HG02973 (cell line): ENCODE measurements at regions not wholly inside any gene's neighbourhood (a gene's known extent, or its start where the extent isn't known, plus 50 kb on each side); places are given as distances from the start of the nearest gene placed in this dataset.
"Not testable (repeated sequence)": the region's sequence is repeated elsewhere in the genome, so short reads cannot be mapped to it uniquely, and the experiment has no call there.

Experiments
- ATAC-seq: cut with Tn5 transposase; IDR thresholded peaks from one replicate; pipeline ENCODE4 v1.9.1; 2021; ENCODE audit warnings: moderate library complexity; ENCODE audit not compliant: unreplicated experiment

GRCh38 chr5:33059081-33059480, 348.0 kb downstream of the NPR3 start:
- no peak for ATAC-seq

- no peak for ATAC-seq
These were observed 354.0 kb downstream of the NPR3 start for GRCh38 chr5:33065131-33065530.

GRCh38 chr5:33067291-33067690, 356.2 kb downstream of the NPR3 start:
- ATAC-seq, result no peak

GRCh38 chr5:33068786-33069185, 357.7 kb downstream of the NPR3 start:
- no peak for ATAC-seq

- ATAC-seq, result no peak
These were observed 361.2 kb downstream of the NPR3 start for GRCh38 chr5:33072296-33072695.

GRCh38 chr5:33072726-33073125, 361.6 kb downstream of the NPR3 start:
- ATAC-seq, result no peak

- no peak for ATAC-seq
These were observed 362.8 kb downstream of the NPR3 start for GRCh38 chr5:33073881-33074327.

GRCh38 chr5:33074548-33074947, 363.4 kb downstream of the NPR3 start:
- no peak for ATAC-seq

GRCh38 chr5:33075731-33076130, 364.6 kb downstream of the NPR3 start:
- no peak for ATAC-seq

- no peak for ATAC-seq
These were observed 361.2 kb upstream of the TARS1 start for GRCh38 chr5:33079548-33079947.

GRCh38 chr5:33080287-33080686, 360.5 kb upstream of the TARS1 start:
- ATAC-seq, result no peak

GRCh38 chr5:33088176-33088575, 352.6 kb upstream of the TARS1 start:
- no peak for ATAC-seq

GRCh38 chr5:33091571-33092363, 349.0 kb upstream of the TARS1 start:
- no peak for ATAC-seq

- no peak for ATAC-seq
These were observed 348.0 kb upstream of the TARS1 start for GRCh38 chr5:33092719-33093118.

- no peak for ATAC-seq
These were observed 338.2 kb upstream of the TARS1 start for GRCh38 chr5:33102551-33102950.

- no peak for ATAC-seq
These were observed 335.2 kb upstream of the TARS1 start for GRCh38 chr5:33105521-33105941.

GRCh38 chr5:33110496-33110895, 330.3 kb upstream of the TARS1 start:
- not testable (repeated sequence) for ATAC-seq

GRCh38 chr5:33114361-33114760, 326.4 kb upstream of the TARS1 start:
- ATAC-seq, result no peak

- ATAC-seq, result no peak
These were observed 325.3 kb upstream of the TARS1 start for GRCh38 chr5:33115467-33115866.

GRCh38 chr5:33118761-33119415, 321.9 kb upstream of the TARS1 start:
- ATAC-seq, result no peak

- ATAC-seq, result no peak
These were observed 320.1 kb upstream of the TARS1 start for GRCh38 chr5:33120671-33121070.

- ATAC-seq, result no peak
These were observed 311.5 kb upstream of the TARS1 start for GRCh38 chr5:33129309-33129708.
